IPS-18c (cell line): ENCODE measurements at regions not wholly inside any gene's neighbourhood (a gene's known extent, or its start where the extent isn't known, plus 50 kb on each side); places are given as distances from the start of the nearest gene placed in this dataset.
"Not testable (repeated sequence)": the region's sequence is repeated elsewhere in the genome, so short reads cannot be mapped to it uniquely, and the experiment has no call there.

Experiments
- H3K4me3 ChIP-seq: 2 replicates; pipeline ENCODE4 v1.7.0; 2013; ENCODE audit warnings: low read depth, mild to moderate bottlenecking, low read length, moderate library complexity; ENCODE audit not compliant: insufficient read depth
- H3K9me3 ChIP-seq: one replicate; pipeline ENCODE4 v1.6.1; 2013; ENCODE audit warnings: mild to moderate bottlenecking, low read length, moderate library complexity; ENCODE audit not compliant: control insufficient read depth, insufficient read depth

- no peaks in the 10 kb centered on the region for H3K9me3 ChIP-seq
- H3K4me3 ChIP-seq = no peak overlapping the region
These were observed 813.3 kb upstream of the CDH6 start for GRCh38 chr5:30380228-30380627.

- Histone ChIP-seq H3K9me3 (no peaks in the 10 kb centered on the region), H3K4me3 (no peak overlapping the region)
These were observed 816.6 kb upstream of the CDH6 start for GRCh38 chr5:30376848-30377247.

DNA sequence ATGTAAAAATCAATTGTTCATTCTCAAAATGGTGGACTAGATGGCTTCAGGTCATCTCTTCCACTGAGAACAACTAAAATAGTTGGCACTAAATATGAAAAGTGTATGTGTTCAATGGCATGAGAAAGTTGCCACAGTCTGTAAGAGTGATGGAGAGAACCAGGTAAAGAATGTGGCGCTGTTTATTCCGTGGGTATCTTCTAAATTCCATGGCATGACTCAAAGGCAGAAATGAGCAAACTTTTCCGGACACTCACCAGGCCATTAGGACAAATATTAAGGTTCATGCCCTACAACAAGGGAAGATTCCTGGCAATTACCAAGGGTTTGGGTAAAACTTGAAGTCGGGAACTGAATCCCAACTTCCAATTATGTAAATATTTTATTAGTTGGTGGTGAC lies 825.4 kb upstream of the CDH6 start:
- H3K4me3 ChIP-seq = no peak overlapping the region
- H3K9me3 ChIP-seq = no peaks in the 10 kb centered on the region

DNA sequence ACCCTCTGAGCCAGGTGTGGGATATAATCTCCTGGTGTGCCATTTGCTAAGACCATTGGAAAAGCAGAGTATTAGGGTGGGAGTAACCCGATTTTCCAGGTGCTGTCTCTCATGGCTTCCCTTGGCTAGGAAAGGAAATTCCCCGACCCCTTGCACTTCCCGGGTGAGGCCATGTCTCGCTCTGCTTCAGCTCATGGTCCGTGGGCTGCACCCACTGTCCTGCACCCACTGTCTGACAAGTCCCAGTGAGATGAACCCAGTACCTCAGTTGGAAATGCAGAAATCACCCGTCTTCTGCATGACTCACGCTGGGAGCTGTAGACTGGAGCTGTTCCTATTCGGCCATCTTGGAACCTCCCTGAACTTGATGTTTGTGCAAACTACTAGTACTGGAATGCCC lies 828.5 kb upstream of the CDH6 start:
- not testable (repeated sequence) for H3K4me3 ChIP-seq, H3K9me3 ChIP-seq

DNA sequence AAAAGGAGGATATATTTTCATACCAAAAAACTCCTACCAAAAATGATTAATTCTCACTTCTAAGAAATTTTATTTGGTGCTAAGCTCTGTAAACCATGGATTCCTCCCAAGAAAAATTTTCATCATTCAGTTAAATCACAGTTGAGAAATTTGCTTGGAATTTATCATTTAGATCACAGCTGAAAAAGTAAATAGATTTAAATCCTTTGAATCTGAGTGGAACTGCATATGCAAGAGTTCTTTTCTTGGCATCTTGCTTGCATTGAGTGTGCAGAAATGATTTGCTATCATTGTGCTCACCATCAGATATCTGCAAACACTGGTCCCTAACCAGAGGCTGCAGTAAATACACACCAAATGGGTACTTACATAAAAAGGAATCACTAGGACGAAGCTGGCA lies 836.1 kb upstream of the CDH6 start:
- H3K4me3 ChIP-seq = no peak overlapping the region
- no peaks in the 10 kb centered on the region for H3K9me3 ChIP-seq

GRCh38 chr5:30355675-30356074 lies 837.8 kb upstream of the CDH6 start:
- H3K4me3 ChIP-seq = no peak overlapping the region
- H3K9me3 ChIP-seq = no peaks in the 10 kb centered on the region

DNA sequence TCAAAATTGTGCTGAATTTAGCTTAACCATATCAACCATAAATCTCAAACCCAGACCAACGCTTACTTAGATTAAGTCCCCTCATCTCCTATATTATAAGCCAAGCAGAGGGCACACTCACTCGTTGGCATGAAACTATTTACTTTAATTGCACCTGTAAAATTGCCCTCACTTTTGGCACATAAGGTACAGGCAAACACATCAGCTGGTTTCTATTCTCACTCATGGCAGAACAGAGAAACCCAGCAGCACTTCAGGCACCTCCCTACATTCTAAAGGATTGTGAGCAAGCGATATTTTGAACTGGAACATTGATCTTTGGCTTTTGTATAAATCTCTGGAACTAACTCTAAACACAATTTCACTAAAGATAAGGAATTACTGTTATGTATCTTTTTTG lies 845.6 kb upstream of the CDH6 start:
- Histone ChIP-seq H3K9me3 (no peaks in the 10 kb centered on the region), H3K4me3 (no peak overlapping the region)

DNA sequence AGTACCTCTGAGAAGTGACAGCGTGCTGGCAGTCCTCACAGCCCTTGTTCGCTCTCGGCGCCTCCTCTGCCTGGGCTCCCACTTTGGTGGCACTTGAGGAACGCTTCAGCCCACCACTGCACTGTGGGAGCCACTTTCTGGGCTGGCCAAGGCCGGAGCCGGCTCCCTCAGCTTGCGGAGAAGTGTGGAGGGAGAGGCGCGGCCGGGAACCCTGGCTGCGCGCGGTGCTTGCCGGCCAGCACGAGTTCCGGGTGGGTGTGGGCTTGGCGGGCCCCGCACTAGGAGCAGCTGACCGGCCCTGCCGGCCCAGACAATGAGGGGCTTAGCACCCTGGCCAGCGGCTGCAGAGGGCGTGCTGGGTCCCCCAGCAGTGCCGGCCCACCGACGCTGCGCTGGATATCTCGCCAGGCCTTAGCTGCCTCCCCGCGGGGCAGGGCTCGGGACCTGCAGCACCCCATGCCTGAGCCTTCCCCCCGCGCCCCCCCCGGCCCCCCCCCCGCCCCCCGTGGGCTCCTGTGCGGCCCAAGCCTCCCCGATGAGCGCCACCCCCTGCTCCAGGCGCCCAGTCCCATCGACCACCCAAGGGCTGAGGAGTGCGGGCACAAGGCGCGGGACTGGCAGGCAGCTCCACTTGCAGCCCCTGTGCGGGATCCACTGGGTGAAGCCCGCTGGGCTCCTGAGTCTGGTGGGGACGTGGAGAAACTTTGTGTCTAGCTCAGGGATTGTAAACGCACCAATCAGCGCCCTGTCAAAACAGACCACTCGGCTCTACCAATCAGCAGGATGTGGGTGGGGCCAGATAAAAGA lies 847.7 kb upstream of the CDH6 start:
- H3K9me3 ChIP-seq = not testable (repeated sequence)

GRCh38 chr5:30343707-30344106 lies 849.8 kb upstream of the CDH6 start:
- no peak overlapping the region for H3K4me3 ChIP-seq
- H3K9me3 ChIP-seq = no peaks in the 10 kb centered on the region

More for the DNA sequence above, 847.7 kb upstream of the CDH6 start:
- H3K4me3 ChIP-seq = not testable (repeated sequence)

DNA sequence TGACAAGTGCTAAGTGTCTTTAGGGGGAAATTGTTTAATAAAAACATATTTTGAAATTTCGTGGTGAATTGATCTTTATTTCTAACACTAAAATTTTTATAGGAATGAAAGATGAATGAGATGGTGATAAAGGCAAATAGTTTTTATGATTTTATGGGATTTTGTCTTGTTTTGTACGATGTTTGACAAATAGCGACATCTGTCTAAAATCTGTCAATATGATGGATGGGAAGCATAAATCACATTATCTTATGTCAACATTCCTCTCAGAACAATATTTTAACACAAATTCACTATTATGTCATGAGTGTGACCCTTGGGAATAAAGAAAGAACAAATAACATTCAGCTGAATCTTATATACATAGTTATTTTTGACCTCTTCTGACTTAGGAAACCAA lies 852.0 kb upstream of the CDH6 start:
- no peak overlapping the region for H3K4me3 ChIP-seq

GRCh38 chr5:30337084-30337573 lies 856.4 kb upstream of the CDH6 start:
- H3K4me3 ChIP-seq = no peak overlapping the region
- no peaks in the 10 kb centered on the region for H3K9me3 ChIP-seq

More for the DNA sequence above, 852.0 kb upstream of the CDH6 start:
- H3K9me3 ChIP-seq = no peaks in the 10 kb centered on the region

- Histone ChIP-seq H3K9me3 (no peaks in the 10 kb centered on the region), H3K4me3 (no peak overlapping the region)
These were observed 862.0 kb upstream of the CDH6 start for GRCh38 chr5:30331534-30331933.

DNA sequence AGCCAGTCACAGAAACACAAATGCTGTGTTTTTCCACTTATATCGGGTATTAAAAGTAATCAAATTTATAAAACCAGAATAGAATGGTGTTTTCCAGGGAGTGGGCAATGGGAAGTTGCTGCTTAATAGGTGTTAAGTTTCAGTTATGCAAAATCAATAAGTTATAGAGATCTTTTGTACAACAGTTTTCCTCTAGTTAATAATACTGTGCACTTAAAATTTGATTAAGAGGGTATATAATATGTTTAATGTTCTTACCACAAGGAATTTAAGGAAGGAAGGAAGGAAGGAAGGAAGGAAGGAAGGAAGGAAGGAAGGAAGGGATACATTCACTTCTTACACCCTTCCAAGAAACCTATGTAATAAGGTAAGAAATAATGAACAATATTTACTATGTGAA lies 867.7 kb upstream of the CDH6 start:
- Histone ChIP-seq H3K9me3 (no peaks in the 10 kb centered on the region), H3K4me3 (no peak overlapping the region)

GRCh38 chr5:30324083-30324482 lies 869.4 kb upstream of the CDH6 start:
- no peaks in the 10 kb centered on the region for H3K9me3 ChIP-seq
- no peak overlapping the region for H3K4me3 ChIP-seq

- Histone ChIP-seq H3K9me3 (no peaks in the 10 kb centered on the region), H3K4me3 (no peak overlapping the region)
These were observed 905.6 kb upstream of the CDH6 start for GRCh38 chr5:30287890-30288289.

- Histone ChIP-seq H3K9me3 (no peaks in the 10 kb centered on the region), H3K4me3 (no peak overlapping the region)
These were observed 914.2 kb upstream of the CDH6 start for GRCh38 chr5:30279237-30279636.

DNA sequence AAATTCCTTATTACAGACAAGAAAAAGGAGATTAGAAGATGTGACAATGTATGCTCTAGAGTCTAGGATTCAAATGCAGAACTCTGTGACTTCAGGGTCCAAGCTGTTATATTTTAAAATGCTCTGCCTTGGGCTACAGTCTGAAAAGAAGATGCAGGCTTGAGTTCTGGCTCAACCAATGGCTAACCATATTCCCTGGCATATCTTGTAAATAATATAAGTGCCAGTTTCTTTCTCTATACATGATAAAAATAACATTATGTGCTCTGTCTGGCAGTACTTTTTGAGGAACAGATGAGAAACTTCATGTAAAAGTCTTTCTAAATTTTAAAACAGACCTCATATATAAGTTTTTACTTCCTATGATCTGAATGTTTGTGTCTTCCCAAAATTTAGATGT lies 926.5 kb upstream of the CDH6 start:
- no peak overlapping the region for H3K4me3 ChIP-seq
- no peaks in the 10 kb centered on the region for H3K9me3 ChIP-seq

DNA sequence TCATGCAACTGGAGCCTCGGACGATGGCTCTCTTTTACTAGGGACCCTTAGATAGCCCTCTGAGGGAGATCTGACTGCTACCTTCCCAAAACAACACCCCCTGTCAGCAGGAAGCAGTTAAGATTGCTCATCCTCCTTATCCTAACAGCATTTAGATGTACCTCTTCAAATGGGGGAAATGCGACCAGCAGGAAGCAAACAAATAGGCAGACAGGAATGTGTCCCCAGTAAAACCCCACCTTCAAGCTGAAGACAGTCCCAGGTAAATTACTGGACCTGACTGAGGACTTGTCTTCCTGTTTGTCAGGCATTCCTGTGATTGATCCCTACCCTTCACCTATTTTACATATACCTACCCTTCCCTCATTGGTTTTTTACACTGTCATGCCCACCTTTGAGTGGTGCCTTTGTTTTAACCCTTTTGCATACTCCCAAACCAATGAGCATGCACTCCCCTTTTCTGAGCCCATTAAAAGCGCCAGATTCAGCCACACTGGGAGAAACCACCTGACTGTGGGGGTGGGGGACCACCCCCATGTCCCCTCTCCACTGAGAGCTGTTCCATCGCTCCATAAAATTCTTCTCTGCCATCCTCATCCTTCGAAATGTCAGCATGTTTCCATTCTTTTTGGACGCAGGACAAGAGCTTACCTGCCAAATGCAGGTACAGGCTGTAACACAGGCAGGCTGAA lies 954.0 kb upstream of the CDH6 start:
- H3K9me3 ChIP-seq = no peaks in the 10 kb centered on the region
- no peak overlapping the region for H3K4me3 ChIP-seq
